IMR-90 (cell line): ENCODE measurements at regions not wholly inside any gene's neighbourhood (a gene's known extent, or its start where the extent isn't known, plus 50 kb on each side); places are given as distances from the start of the nearest gene placed in this dataset.

Experiments
- ATAC-seq: fragments of 200-7000 bp; cut with Tn5 transposase; 2 replicates; pipeline ENCODE4 v1.9.1; 2020; ENCODE audit warnings: low read depth, mild to moderate bottlenecking, moderate library complexity
- BruUV-seq: library from RNA; stranded (reverse); fragments of 400-500 nt; replicated peaks from 2 replicates; lab custom pipeline; 2021; lab: Mats Ljungman, UMichigan
- CTCF ChIA-PET: fragments of 300-600 bp; formaldehyde crosslinking; extraction: SDS; loops from one replicate; lab custom pipeline; 2021; ENCODE audit warnings: antibody characterized with exemption; lab: Yijun Ruan, JAX
- POLR2A ChIA-PET: fragments of 300-600 bp; sonication (Branson Sonifier 250); formaldehyde crosslinking; loops from one replicate; lab custom pipeline; 2022; ENCODE audit warnings: antibody characterized with exemption; ENCODE audit not compliant: unreplicated experiment; lab: Charles Lee
- DNase-seq: peaks from one replicate; pipeline ENCODE4 v3.0.0; 2013
- H2AFZ ChIP-seq: replicated peaks from 2 replicates; pipeline ENCODE3; 2013; ENCODE audit warnings: low read length, mild to moderate bottlenecking; ENCODE audit not compliant: poor library complexity
- H2AK5ac ChIP-seq: 2 replicates; pipeline ENCODE4 v1.6.1; 2013; ENCODE audit warnings: low read depth, low read length, inconsistent platforms
- H2AK9ac ChIP-seq: replicated peaks from 2 replicates; pipeline ENCODE3; 2013; ENCODE audit warnings: mild to moderate bottlenecking, low read depth, low read length, moderate library complexity; ENCODE audit not compliant: poor library complexity
- H2BK120ac ChIP-seq: 2 replicates; pipeline ENCODE4 v1.6.1; 2013; ENCODE audit warnings: low read depth, low read length, inconsistent platforms
- H2BK15ac ChIP-seq: 3 replicates; pipeline ENCODE4 v1.6.1; 2013; ENCODE audit warnings: low read depth, low read length, inconsistent platforms
- H2BK20ac ChIP-seq: 2 replicates; pipeline ENCODE4 v1.6.1; 2013; ENCODE audit warnings: low read depth, mild to moderate bottlenecking, inconsistent platforms, low read length, moderate library complexity
- H2BK5ac ChIP-seq: 2 replicates; pipeline ENCODE4 v1.6.1; 2013; ENCODE audit warnings: mild to moderate bottlenecking, low read depth, low read length, inconsistent platforms; ENCODE audit not compliant: poor library complexity, severe bottlenecking
- H3K14ac ChIP-seq: replicated peaks from 2 replicates; pipeline ENCODE4 v1.6.1; 2013; ENCODE audit warnings: low read depth, low read length, inconsistent platforms
- H3K18ac ChIP-seq: 2 replicates; pipeline ENCODE4 v1.6.1; 2013; ENCODE audit warnings: low read depth, low read length, control low read depth
- H3K23ac ChIP-seq: 2 replicates; pipeline ENCODE4 v1.6.1; 2013; ENCODE audit warnings: low read depth, low read length, inconsistent platforms
- H3K27ac ChIP-seq: 2 replicates; pipeline ENCODE4 v1.5.1; 2013; ENCODE audit warnings: mild to moderate bottlenecking, control low read depth, low read length; ENCODE audit not compliant: insufficient read depth
- H3K27me3 ChIP-seq: 2 replicates; pipeline ENCODE4 v1.6.1; 2013; ENCODE audit warnings: low read length; ENCODE audit not compliant: control insufficient read depth, insufficient read depth
- H3K36me3 ChIP-seq: 2 replicates; pipeline ENCODE4 v1.6.1; 2013; ENCODE audit warnings: low read length, mixed read lengths; ENCODE audit not compliant: control insufficient read depth, insufficient read depth
- H3K4ac ChIP-seq: 2 replicates; pipeline ENCODE4 v1.6.1; 2013; ENCODE audit warnings: low read depth, low read length, inconsistent platforms
- H3K4me1 ChIP-seq: 2 replicates; pipeline ENCODE4 v1.6.1; 2013; ENCODE audit warnings: low read length, mixed read lengths; ENCODE audit not compliant: control insufficient read depth, insufficient read depth
- H3K4me2 ChIP-seq: 2 replicates; pipeline ENCODE4 v1.6.1; 2013; ENCODE audit warnings: low read depth, mild to moderate bottlenecking, control low read depth, low read length, moderate library complexity
- H3K4me3 ChIP-seq: 2 replicates; pipeline ENCODE4 v1.5.1; 2013; ENCODE audit warnings: low read depth, mild to moderate bottlenecking, control low read depth, low read length, moderate library complexity; ENCODE audit not compliant: insufficient read depth
- H3K56ac ChIP-seq: 2 replicates; pipeline ENCODE4 v1.6.1; 2013; ENCODE audit warnings: low read length, inconsistent platforms; ENCODE audit not compliant: insufficient read depth; ENCODE audit errors: extremely low read depth
- H3K79me1 ChIP-seq, 2 experiments: 2 replicates each; pipeline ENCODE4 v1.6.1; 2013; ENCODE audit warnings: low read length in 2 of 2, inconsistent platforms in 1 of 2, low read depth in 1 of 2
- H3K9ac ChIP-seq: 2 replicates; pipeline ENCODE4 v1.6.1; 2013; ENCODE audit warnings: low read depth, low read length, control low read depth
- H3K9me1 ChIP-seq: 2 replicates; pipeline ENCODE4 v1.6.1; 2013; ENCODE audit warnings: low read length, inconsistent platforms; ENCODE audit not compliant: insufficient read depth
- H3K9me3 ChIP-seq: 2 replicates; pipeline ENCODE4 v1.6.1; 2013; ENCODE audit warnings: low read length; ENCODE audit not compliant: control insufficient read depth, insufficient read depth
- H4K20me1 ChIP-seq: 2 replicates; pipeline ENCODE4 v1.6.1; 2013; ENCODE audit warnings: low read length, inconsistent platforms; ENCODE audit not compliant: insufficient read depth
- H4K5ac ChIP-seq: 2 replicates; pipeline ENCODE4 v1.6.1; 2013; ENCODE audit warnings: mild to moderate bottlenecking, low read depth, low read length, control low read depth
- H4K8ac ChIP-seq, 2 experiments: 2 replicates each; pipeline ENCODE4 v1.6.1; 2013; ENCODE audit warnings: low read depth in 2 of 2, low read length in 2 of 2, control low read depth in 1 of 2, inconsistent platforms in 1 of 2
- H4K91ac ChIP-seq: 2 replicates; pipeline ENCODE4 v1.6.1; 2013; ENCODE audit warnings: low read depth, low read length, inconsistent platforms; ENCODE audit not compliant: insufficient read depth
- BHLHE40 ChIP-seq: fragments of 150-350 bp; IDR thresholded peaks from 2 replicates; pipeline ENCODE4 v1.6.1; 2016; ENCODE audit warnings: mild to moderate bottlenecking, low read depth, low read length
- CEBPB ChIP-seq: IDR thresholded peaks from 2 replicates; pipeline ENCODE4 v1.6.1; 2012; ENCODE audit warnings: low read depth, low read length, improper control_type of control experiment
- CHD1 ChIP-seq: IDR thresholded peaks from 2 replicates; pipeline ENCODE4 v1.6.1; 2012; ENCODE audit warnings: low read depth, low read length, improper control_type of control experiment
- ELK1 ChIP-seq: fragments of 150-350 bp; IDR thresholded peaks from 2 replicates; pipeline ENCODE4 v1.6.1; 2016; ENCODE audit warnings: low read depth, mild to moderate bottlenecking, low read length, moderate library complexity, borderline replicate concordance
- FOS ChIP-seq: fragments of 150-350 bp; IDR thresholded peaks from 2 replicates; pipeline ENCODE4 v1.6.1; 2016; ENCODE audit warnings: low read depth, low read length
- MAFK ChIP-seq: IDR thresholded peaks from 2 replicates; pipeline ENCODE4 v1.6.1; 2012; ENCODE audit warnings: low read depth, low read length, improper control_type of control experiment
- MAZ ChIP-seq: IDR thresholded peaks from 2 replicates; pipeline ENCODE4 v1.6.1; 2012; ENCODE audit warnings: low read depth, mild to moderate bottlenecking, low read length, improper control_type of control experiment, moderate library complexity, borderline replicate concordance
- MXI1 ChIP-seq: IDR thresholded peaks from 2 replicates; pipeline ENCODE4 v1.6.1; 2012; ENCODE audit warnings: low read depth, mild to moderate bottlenecking, low read length, moderate library complexity, borderline replicate concordance
- NFE2L2 ChIP-seq: fragments of 150-350 bp; IDR thresholded peaks from 2 replicates; pipeline ENCODE4 v1.6.1; 2016; ENCODE audit warnings: low read depth, mild to moderate bottlenecking, low read length
- POLR2A ChIP-seq: IDR thresholded peaks from 2 replicates; pipeline ENCODE4 v1.6.1; 2012; ENCODE audit warnings: mild to moderate bottlenecking, low read depth, low read length
- RAD21 ChIP-seq: IDR thresholded peaks from 2 replicates; pipeline ENCODE4 v1.6.1; 2012; ENCODE audit warnings: low read length, improper control_type of control experiment
- RCOR1 ChIP-seq: IDR thresholded peaks from 2 replicates; pipeline ENCODE4 v1.6.1; 2012; ENCODE audit warnings: mild to moderate bottlenecking, low read length, improper control_type of control experiment; ENCODE audit not compliant: insufficient replicate concordance
- RFX5 ChIP-seq: IDR thresholded peaks from 2 replicates; pipeline ENCODE4 v1.8.0; 2012; ENCODE audit warnings: low read depth, mild to moderate bottlenecking, low read length, moderate library complexity
- SMC3 ChIP-seq: fragments of 150-350 bp; IDR thresholded peaks from 2 replicates; pipeline ENCODE4 v1.6.1; 2016; ENCODE audit warnings: low read depth, mild to moderate bottlenecking, antibody characterized with exemption, low read length, moderate library complexity
- WGBS, 2 experiments: methylation state at CpG; one replicate each; pipeline versions ENCODE4 v1.1.5 to v1.1.7; 2013; ENCODE audit warnings: missing lambda C conversion rate in 2 of 2; ENCODE audit not compliant: insufficient read length in 1 of 2; ENCODE audit errors: extremely low coverage in 2 of 2; 5-methylcytosine and 5-hydroxymethylcytosine counted together
- dilution Hi-C: fragments of 300-500 bp; cut with HindIII; formaldehyde crosslinking; loops from one replicate; pipeline ENCODE4 v1.14.3; 2018; ENCODE audit warnings: low sequenced_read_pairs; ENCODE audit not compliant: unreplicated experiment
- in situ Hi-C: fragments of 300-500 bp; cut with MboI; formaldehyde crosslinking; loops from 3 replicates; pipeline ENCODE4 v1.14.3; 2019; ENCODE audit warnings: low sequenced_read_pairs, inconsistent platforms, mixed read lengths
- intact Hi-C: fragments of 100-400 bp; cut with micrococcal nuclease; formaldehyde crosslinking; loops from 2 replicates; pipeline ENCODE4 v1.10.0; 2022
- TF ChIP-seq, protein P1 (sequence below): fragments of 150-350 bp; IDR thresholded peaks from 2 replicates; pipeline ENCODE4 v1.6.1; 2017; ENCODE audit warnings: mild to moderate bottlenecking, antibody characterized with exemption, low read length, low read depth
- TF ChIP-seq, protein P2 (sequence below): conservative IDR thresholded peaks from 2 replicates; pipeline ENCODE4 v1.5.1; 2012; ENCODE audit warnings: mild to moderate bottlenecking, low read depth, low read length, improper control_type of control experiment

- Histone ChIP-seq H3K4me3 (no peak overlapping the region), H4K91ac (no peak overlapping the region), H3K18ac (no peak overlapping the region), H4K20me1 (no peaks in the 10 kb centered on the region), H2BK5ac (no peak overlapping the region), H3K27ac (no peak overlapping the region), H3K9me3 (peaks cover 6% of the 10 kb centered on the region), H3K14ac (no peak overlapping the region), H3K27me3 (no peaks in the 10 kb centered on the region), H3K9me1 (peaks cover 10% of the 10 kb centered on the region), H2BK120ac (no peak overlapping the region), H3K4ac (no peak overlapping the region), H3K9ac (no peak overlapping the region), H4K5ac (no peak overlapping the region), H2BK20ac (no peak overlapping the region), H3K23ac (no peak overlapping the region), H3K79me1 (peaks cover 0 to 11% of the 10 kb centered on the region in 2 experiments; a peak in 1 of 4 replicates), H2BK15ac (no peak overlapping the region), H2AK9ac (no peak overlapping the region), H2AK5ac (no peak overlapping the region), H3K56ac (no peak overlapping the region), H3K36me3 (no peaks in the 10 kb centered on the region), H2AFZ (no peak overlapping the region), H3K4me2 (no peak overlapping the region), H3K4me1 (peaks cover 8% of the 10 kb centered on the region), H4K8ac (no peak overlapping the region)
- POLR2A ChIA-PET = no interaction called here
- in situ Hi-C loops (no loop called here), intact Hi-C loops (no loop called here), dilution Hi-C loops (no loop called here)
- ATAC-seq = no peak
- CTCF ChIA-PET = no interaction called here
- TF ChIP-seq RFX5 (no peak), NFE2L2 (no peak), POLR2A (no peak), CHD1 (no peak), ELK1 (no peak), BHLHE40 (no peak), SMC3 (no peak), CEBPB (no peak), MAZ (no peak), MXI1 (no peak), MAFK (no peak), FOS (no peak), RAD21 (no peak), RCOR1 (no peak)
- TF ChIP-seq, protein P1, sequence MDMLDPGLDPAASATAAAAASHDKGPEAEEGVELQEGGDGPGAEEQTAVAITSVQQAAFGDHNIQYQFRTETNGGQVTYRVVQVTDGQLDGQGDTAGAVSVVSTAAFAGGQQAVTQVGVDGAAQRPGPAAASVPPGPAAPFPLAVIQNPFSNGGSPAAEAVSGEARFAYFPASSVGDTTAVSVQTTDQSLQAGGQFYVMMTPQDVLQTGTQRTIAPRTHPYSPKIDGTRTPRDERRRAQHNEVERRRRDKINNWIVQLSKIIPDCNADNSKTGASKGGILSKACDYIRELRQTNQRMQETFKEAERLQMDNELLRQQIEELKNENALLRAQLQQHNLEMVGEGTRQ = no peak
- TF ChIP-seq, protein P2, sequence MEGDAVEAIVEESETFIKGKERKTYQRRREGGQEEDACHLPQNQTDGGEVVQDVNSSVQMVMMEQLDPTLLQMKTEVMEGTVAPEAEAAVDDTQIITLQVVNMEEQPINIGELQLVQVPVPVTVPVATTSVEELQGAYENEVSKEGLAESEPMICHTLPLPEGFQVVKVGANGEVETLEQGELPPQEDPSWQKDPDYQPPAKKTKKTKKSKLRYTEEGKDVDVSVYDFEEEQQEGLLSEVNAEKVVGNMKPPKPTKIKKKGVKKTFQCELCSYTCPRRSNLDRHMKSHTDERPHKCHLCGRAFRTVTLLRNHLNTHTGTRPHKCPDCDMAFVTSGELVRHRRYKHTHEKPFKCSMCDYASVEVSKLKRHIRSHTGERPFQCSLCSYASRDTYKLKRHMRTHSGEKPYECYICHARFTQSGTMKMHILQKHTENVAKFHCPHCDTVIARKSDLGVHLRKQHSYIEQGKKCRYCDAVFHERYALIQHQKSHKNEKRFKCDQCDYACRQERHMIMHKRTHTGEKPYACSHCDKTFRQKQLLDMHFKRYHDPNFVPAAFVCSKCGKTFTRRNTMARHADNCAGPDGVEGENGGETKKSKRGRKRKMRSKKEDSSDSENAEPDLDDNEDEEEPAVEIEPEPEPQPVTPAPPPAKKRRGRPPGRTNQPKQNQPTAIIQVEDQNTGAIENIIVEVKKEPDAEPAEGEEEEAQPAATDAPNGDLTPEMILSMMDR = no peak
- BruUV-seq = no TSS peak
- no CpG with 5 or more reads among the region's 7 CpGs for WGBS, 2 experiments
- no peak for DNase-seq
These were observed 342.7 kb upstream of the KLF6 start for GRCh38 chr10:4127518-4128315.
